Fibroblast of skin of left biceps (primary cell): ENCODE measurements at regions not wholly inside any gene's neighbourhood (a gene's known extent, or its start where the extent isn't known, plus 50 kb on each side); places are given as distances from the start of the nearest gene placed in this dataset.

Source experiments
- DNase-seq, 2 experiments: peaks; one replicate each; pipeline ENCODE4 v3.0.0-alpha.2; 2013; ENCODE audit warnings: low read depth in 2 of 2

DNA sequence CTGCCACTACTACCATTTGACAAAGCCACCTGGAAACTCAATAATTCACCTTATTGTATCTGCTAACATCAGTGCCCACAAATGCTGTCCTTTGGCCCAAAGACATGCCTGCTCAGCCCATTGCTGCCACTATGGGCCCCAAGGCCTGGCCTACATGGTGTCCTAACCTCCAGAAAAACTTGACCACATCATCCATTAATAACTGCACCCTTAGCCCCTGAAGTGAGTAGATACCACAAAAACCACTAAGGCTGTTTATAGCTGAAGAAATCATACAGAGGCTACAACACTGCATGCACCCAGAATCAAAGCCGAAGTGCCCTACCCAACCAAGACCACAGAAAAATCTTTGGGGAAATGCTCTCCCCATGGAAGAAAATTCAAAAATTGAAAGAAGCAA is 932.8 kb upstream of the SLITRK6 start:
- no peak for DNase-seq

DNA sequence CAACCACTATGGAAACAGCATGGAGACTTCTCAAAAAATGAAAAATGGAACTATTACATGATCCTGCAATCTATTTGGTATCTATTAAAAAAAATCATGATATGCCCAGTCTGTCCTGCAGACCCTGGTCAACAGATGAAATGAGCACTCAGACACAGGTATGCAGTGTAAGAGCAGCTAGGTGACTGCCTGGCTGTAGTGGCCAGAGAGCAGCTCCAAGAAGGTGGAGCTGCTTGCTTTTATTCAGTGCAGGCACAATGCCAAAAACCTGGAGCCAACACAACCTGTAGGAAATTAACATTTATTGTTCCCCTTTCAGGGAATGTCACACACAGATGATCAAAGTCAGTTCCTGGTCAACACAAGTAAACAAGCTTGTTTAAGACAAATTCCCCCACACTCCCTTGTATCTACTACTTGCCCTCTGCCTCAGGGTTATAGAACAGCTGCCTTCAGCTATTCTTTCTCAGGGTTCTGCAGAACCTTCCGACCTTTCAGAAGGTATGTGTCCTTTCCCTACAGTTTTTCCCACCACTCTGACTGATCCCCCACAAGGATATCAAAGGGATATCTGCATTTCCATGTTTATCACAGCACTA is 933.7 kb upstream of the SLITRK5 start:
- DNase-seq, result no peak

DNA sequence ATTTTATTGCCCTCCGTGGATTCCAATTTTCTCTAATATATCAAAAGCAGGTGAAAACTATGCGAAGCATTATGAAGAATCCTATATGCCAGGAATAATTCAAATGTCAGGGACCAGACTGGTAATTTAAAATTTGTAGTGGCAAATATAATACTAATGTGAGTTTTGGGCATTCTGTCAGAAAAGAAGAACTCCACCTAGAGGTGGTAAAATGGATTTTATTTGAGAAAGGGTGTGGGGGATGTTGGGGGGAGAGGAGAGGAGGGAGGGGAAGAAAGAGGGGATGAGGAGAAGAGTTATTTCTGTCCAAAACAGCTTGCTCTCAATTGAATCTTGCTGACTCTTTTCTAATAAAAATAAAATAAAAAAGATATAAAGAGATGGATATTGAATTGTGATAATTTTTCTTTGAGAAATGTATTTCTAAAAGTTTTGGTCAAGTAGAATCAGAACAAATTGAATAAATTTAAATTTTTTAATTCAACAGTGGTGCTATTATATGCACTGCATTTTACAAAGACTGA is 929.3 kb upstream of the SLITRK5 start:
- DNase-seq, result no peak

DNA sequence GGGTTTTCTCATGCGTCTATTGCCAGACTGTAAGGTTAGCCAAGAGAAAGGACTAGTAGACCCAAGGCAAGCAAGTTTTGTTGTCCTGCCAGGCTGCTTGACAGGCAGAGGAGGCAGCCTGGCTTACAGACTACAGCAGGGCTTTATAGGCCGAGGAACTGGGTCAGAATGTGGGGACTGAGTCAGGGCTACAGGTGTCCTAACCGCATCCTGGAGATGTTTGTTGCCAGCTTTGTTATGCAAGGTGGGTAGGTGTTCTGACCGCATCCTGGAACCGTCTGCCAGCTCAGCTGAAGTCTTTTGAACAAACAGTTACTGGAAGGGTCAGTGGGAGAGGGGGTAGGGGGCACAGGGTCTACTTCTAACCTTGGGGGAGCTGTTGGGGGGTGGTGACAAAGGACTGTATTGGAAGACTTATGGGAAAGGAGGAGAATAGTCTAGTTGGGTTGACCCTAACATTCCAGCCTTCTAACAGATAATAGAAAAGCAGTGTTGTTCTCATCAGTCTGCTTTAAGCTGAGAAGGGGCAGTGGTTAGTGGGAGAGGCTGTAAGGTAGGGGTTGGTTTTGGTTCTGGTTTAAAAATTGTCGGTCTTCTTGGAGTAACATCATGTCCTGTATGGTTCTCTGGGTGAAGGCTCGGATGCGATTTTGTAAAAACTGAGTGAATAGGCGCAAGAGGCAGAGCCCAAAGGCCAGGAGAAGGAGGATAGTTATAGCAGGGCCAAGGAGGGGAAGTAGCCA is 913.8 kb upstream of the SLITRK5 start:
- DNase-seq, result no peak

DNA sequence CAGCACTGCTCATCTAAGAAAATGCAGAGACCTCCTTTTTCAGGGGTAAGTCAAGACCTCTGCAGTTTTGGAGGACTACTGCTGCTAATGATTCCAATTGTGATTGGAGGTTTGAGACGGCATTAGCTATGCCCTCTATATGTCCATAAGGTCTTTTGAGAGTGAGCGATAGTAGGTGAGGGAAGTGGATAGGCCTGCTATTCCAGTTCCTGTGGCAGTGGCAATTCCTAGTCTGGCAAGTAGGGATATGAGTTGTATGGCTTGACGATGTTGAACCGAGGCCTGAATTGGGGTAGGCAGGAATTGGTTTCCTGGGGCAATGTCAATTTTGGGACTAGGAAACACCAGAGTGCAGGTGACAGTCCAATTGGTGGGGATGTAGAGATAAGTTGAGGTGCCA is 913.1 kb upstream of the SLITRK5 start:
- no peak for DNase-seq

DNA sequence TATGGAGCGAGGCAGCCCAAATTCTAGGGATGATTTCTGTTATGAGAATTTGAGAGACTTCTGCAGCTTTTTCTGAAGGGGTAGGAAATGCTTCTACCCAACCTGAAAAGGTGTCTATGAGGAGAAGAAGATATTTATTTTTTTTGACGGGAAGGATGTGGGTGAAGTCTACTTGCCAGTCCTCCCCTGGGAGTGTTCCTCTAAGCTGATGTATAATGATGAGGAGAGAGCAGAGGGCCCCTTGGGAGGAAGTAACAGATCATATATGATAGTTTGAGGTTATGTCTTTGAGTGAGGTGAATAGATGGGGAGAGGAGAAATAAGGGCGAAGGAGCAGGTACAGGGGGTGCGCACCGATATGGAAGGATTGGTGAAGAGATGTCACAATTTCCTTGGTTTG is 910.6 kb upstream of the SLITRK5 start:
- no peak for DNase-seq

DNA sequence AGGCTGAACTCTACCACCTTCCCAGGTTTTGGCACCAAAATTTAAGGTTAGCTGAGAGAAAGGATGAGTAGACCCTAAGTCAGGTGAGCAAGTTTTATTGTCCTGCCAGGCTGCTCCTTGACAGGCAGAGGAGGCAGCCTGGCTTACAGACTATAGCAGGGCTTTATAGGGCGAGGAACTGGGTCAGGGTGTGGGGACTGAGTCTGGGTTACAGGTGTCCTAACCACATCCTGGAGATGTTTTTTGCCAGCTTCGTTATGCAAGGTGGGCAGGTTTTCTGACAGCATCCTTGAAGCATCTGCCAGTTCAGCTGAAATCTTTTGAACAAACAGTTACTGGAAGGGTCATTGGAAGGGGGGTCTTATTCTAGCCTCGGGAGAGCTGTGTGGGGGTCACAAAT is 905.7 kb upstream of the SLITRK5 start:
- no peak for DNase-seq

DNA sequence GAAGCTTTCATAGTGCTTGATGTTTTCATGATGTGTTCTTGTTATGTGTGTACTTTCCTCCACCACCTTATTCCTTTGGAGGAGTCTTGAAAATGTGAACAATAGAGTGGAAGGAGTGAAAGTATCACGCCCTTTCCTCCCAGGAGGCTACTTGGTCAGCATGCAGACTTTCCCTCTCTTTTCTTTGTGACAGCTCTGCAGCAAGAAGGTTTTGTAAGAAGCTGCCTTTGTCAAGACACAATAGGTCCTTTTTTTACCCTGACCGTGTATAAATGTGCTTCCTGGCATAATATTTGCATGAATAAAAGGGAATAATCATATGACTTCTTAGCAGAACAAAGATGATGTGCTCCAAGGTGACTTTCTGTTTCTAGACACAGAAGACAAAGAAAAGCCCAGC is 882.6 kb upstream of the SLITRK5 start:
- DNase-seq, result no peak

DNA sequence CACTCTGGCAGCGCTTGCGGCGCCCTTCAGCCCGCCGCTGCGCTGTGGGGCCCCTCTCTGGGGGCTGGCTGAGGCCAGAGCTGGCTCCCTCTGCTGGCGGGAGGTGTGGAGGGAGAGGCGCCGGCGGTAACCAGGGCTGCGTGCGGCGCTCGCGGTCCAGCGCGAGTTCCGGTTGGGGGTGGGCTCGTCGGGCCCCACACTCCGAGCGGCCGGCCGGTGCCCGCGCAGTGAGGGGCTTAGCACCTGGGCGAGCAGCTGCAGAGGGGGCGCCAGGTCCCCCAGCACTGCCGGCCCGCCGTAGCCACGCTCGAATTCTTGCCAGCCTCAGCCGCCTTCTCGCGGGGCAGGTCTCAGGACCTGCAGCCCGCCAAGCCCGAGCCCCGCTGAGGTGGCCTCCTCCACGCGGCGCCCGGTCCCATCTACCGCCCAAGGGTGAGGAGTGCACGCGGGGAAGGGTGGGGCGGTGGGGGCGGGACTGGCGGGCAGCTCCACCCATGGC is 879.0 kb upstream of the SLITRK5 start:
- DNase-seq, result no peak

DNA sequence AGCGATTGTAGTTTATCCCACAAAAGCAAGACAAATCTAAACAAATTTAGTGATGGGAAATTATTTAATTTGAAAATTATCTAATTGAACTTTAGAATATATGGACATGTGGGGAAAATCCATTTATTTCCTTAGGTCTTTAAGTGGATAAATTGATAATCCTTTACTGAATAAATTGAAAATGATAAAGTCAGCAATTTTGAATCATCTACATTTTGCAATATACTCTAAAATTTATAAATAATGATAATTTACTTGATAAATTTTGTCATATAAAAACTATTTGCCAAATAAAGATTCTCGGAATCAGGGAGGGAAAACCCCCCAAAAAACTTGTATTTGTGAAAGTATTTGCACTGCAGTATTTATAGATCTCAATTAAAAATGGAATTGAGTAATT is 875.3 kb upstream of the SLITRK5 start:
- DNase-seq, result no peak

DNA sequence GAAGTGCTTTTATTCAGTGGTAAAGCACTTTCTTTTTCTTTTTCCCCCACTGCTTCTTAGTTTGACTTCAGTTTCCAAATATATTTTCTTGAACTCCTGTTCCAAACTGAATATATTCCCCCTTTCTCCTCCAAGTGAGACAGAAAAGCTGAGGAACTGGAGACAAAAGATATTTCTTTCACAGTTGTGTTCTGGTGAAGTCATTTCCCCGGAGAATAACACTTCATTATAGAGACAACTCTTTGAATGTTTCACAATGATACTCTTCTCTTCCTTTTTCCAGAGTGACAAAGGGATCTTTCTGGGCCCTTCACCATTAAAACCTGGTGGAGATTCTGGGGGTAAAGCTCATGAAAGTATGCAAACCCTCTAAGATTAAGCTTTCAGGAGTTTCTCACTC is 860.8 kb upstream of the SLITRK5 start:
- DNase-seq, result no peak

DNA sequence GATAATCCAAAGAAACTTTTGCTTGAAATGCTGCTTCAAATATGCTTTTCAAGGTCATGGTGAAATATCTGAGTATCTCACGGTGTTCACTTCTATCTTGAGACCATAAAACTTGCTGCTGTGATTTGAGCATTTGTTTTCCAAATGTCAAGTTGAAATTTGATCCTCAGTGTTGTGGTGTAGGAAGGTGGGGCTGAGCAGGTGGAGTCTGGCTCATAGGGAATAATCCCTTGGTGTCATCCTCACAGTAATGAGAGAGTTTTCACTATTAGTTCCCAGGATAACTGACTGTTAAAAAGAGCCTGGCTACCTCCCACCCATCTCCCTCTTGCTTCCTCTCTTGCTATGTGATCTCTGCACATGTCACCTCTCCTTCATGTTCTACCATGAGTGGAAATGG is 858.0 kb upstream of the SLITRK5 start:
- no peak for DNase-seq

DNA sequence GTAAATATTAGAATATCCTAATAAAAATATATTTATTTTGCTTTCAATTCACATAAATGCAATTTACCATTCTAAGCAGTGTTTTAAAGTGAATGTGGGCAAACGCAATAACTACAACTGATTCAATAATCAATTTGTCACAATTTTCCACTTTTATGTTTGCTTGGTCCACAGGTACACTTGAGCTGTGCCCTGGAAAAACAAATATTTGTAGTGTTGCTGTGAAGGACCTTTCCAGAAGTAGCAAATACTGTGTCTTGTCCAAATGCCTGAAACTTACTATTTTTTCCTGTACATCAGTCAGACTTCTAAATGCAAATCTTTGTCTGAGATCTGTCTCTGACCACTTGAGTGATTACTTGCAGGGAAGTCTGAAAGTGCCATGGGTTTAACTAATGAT is 845.8 kb upstream of the SLITRK5 start:
- no peak for DNase-seq

DNA sequence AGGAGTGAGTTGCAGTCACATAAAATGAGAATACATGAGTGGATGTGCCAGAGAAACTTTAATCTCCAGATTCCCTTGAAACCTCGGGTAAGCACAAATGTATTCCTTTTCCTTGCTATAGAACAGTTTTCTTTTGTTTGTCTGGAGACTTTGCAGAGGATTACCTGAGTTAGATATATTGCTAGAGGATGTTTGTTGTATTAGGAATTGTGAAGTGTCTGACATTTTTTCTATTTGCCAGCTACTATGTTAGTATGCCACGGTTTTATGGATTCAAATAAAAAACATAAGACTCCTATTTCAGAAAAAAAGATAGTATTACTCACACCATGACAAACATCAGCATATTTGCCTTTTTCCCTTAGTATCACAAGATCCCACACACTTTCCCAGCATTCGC is 844.9 kb upstream of the SLITRK5 start:
- no peak for DNase-seq

DNA sequence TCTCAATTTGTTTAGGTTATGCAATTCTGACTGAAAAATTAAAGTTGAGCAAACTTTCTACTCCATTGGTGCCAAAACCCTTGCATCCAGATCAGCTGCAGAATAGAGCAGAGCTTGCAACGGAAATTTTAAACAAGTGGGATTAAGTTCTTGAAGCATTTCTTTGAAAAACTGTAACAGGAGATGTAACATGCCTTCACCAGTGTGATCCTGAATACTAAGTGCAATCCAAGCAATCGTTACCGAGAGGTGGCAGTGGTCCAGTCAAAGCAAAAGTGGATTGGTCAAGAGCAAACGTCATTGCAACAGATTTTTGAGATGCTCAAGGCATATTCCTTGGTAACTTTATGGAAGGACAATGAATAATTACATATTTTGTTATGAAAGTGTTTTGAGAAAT is 841.1 kb upstream of the SLITRK5 start:
- DNase-seq, result no peak

DNA sequence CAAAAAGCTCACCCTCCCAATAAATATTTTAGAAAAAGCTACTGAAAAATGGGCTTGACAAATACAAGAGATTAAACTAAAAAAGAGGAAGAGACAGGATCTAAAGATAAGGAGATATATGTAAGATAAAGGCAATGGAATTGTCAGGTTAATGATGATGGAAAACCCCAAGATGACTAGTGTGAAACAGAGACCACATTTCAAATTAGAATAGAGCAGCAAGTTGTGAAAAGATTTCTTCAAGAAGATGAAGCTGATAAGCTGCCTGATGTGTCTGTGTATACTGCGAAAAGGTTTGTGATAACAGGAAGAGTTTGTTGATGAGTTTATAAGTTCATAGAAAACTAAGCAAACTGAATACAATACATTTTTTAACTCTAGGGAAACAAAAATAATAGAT is 840.1 kb upstream of the SLITRK5 start:
- DNase-seq, result no peak

DNA sequence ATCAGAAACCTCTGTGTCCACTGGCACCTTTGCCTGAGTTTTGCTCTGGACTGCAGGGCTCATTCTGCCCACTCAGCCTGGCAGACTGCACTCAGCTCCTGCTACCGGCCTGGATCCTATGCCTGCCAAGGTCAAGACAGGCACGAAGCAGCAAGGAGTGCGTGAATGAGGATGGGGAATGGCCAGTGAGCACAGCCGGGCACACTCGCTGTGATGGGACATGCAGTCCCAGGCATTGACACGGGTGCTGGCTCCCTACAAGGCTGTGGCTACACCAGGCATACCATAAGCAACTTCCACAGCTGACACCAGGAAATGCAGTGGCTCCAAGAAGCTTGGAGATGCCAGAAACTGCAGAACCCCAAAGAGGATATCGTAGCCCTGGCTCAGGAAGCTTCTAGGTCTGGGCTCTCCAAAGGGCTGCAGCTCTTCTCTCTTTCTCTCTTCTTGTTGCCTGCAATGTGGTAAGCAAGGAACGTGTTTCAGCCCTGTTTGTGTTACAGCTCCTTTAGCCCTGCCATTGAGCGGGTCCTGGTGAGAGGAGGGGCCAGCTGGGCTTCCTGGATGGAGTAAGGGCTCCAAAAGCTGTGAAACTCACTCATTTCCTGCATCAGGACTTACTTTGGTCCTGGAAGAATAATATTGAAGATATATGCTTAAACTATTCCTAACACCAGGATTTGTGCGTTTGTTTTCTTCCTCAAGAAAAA is 832.6 kb upstream of the SLITRK5 start:
- no peak for DNase-seq

DNA sequence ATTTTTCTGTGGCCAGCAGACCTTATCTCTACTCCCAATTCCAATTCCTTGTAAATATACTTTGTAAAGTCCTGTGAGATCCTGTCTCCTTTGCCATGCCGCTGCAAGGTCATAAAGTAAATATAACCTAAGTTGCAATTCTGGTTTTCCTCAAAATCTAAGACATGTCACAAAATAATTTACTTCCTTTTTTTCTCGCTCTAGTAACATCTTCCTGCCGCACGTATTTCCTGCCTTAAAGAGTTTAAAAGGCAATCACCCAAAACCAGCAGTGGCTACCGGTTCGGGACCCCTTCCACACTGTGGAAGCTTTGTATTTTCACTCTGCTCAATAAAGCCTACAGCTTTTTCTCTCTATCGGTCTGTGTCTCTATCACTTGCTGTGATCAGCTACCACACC is 832.0 kb upstream of the SLITRK5 start:
- DNase-seq, result no peak

DNA sequence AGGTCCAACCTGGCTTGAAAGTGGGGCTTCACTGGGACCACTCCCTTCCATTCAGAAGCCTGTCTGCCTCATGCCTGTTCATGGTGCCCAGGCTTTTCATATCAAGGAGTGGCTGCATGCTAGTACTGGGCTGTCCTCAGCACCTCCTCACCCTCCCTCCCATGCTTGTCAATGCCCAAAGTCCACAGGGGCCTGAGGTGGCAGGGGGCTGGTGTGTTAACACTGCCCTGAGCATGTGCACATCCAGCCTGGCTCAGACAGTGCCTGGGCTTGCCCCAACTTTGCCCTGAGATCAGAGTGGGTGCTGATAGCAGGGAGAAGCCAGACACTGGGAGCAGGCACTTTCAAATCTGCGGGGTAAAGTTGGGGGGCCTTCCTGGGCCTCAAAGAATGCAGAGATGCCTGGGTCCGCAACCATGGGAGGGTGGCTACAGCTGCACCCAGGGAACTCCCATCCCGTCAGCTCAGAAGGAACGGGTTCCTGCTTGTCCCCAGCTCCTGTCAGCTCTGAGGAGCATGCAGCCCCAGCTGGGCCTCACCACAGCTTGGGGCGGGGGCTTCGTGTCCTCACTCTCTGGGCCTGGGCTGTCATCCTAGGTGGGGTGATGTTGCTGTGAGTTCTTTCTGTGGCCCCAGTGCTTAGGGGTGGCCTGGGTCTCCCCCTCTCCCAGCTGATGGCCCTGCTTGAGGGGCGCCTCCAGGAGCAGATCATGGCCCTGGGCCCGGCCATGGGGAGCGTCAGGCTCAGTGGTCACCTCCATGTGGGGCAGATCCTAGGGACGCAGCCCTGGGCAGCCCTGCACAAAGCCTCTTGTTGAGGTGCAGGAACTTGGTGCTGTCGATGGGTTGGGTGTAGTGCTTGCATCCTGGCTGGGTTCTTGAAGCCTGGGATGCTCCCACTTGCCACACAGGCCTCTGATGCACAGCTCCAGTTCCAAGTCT is 830.6 kb upstream of the SLITRK5 start:
- DNase-seq, result no peak

DNA sequence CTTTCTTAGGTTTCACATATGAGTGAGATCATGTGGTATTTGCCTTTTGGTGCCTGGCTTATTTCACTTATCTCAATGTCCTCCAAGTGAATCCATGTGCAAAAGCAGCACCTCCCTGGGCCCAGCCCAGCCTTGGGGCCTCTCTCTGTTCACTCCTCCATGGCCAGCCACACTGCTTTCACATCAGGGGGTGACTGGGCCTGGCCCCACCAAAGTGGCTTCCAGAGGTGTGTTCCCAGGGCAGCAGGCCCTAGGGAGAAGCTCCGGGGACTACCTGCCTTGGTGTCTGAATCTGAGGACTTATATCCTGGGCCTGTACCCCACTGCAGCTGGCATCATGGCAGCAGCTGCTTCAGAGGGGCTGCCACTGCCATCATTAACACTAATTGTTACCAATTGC is 829.9 kb upstream of the SLITRK5 start:
- DNase-seq, result no peak

DNA sequence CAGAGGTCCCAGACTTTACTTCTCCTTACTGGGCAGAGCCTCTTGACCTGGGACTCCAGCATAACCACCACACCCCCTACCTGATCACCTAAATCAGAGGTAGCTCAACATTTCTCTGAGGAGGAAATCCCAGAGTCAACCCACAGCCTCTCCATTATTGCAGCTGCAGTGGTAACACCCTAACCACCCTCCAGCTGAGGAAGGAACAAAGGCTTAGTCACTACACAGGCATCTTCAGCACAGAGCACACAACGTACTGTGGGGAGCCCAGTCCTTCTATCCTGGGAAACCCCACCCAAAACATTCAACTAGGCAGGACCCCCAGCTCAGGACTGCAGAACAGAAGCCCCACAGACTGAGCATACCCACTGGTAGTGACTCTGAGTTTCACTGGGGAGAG is 824.7 kb upstream of the SLITRK5 start:
- DNase-seq, result no peak

DNA sequence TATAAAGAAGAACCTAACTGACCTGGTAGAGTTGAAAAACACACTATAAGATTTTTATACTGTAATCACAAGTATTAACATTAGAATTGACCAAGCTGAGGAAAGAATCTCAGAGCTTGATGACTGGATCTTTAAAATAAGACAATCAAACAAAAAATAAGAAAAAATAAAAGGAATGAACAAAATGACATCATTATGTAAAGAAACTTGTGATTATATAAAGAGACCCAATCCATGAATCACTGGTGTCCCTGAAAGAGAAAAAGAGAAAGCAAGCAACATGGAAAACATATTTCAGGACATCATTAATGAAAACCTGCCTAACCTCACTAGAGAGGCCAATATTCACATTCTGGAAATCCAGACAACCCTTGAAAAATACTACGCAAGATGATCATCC is 822.5 kb upstream of the SLITRK5 start:
- no peak for DNase-seq
